Activated T-helper 1 cell treated with anti-CD3 and anti-CD28 coated beads, Interleukin-12 subunit alpha, Interleukin-12 subunit beta, Interleukin-2, Interleukin-4 antibody, amounts not matched to agents 30 ng/mL and 10 ng/mL and 1 ng/mL, durations not matched to agents 14 hours and 24 hours and 36 hours (primary cell): ENCODE measurements at regions not wholly inside any gene's neighbourhood (a gene's known extent, or its start where the extent isn't known, plus 50 kb on each side); places are given as distances from the start of the nearest gene placed in this dataset.

ENCODE experiments used
- DNase-seq: peaks from one replicate; pipeline ENCODE4 v3.0.0; 2021; ENCODE audit warnings: low spot score
- H3K27ac Mint-ChIP-seq: one replicate; pipeline ENCODE4 v1.8.0; 2021; ENCODE audit warnings: mild to moderate bottlenecking, mixed read lengths
- H3K27me3 Mint-ChIP-seq: one replicate; pipeline ENCODE4 v1.8.0; 2022; ENCODE audit warnings: mild to moderate bottlenecking, moderate library complexity, mixed read lengths; ENCODE audit not compliant: insufficient read depth
- H3K36me3 Mint-ChIP-seq: one replicate; pipeline ENCODE4 v1.8.0; 2021; ENCODE audit warnings: low read depth, mixed read lengths
- H3K4me1 Mint-ChIP-seq: one replicate; pipeline ENCODE4 v1.8.0; 2021; ENCODE audit warnings: low read depth, mixed read lengths
- H3K4me3 Mint-ChIP-seq: one replicate; pipeline ENCODE4 v1.8.0; 2021; ENCODE audit warnings: mild to moderate bottlenecking, moderate library complexity, mixed read lengths
- H3K9me3 Mint-ChIP-seq: one replicate; pipeline ENCODE4 v1.8.0; 2021; ENCODE audit warnings: mixed read lengths
- intact Hi-C: fragments of 100-400 bp; cut with micrococcal nuclease; formaldehyde crosslinking; loops from one replicate; pipeline ENCODE4 v1.15.1; 2024

DNA sequence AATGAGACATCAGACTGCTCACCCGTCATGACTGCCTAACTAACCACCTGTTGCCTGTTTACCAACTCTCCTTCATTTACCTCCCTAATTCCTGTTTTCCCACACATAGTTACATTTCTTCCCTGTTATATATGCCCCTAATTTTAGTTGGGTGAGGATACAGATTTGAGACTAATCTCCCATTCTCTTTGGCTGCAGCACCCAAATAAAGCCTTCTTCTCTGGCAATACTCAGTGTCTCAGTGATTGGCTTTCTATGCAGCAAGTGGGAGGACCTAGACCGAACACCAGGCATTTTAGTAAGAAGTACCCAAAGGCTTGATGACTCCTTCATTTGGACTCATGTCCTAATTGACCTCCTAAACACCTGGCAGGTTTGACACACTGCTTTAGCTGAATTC, 147.2 kb downstream of the TRIB2 start:
- Mint-ChIP-seq H3K36me3 (peaks cover 10% of the 10 kb centered on the region), H3K4me1 (peaks cover 18% of the 10 kb centered on the region), H3K27ac (no peak overlapping the region), H3K27me3 (peaks cover 20% of the 10 kb centered on the region), H3K9me3 (peaks cover 40% of the 10 kb centered on the region), H3K4me3 (no peak overlapping the region)
- no peak for DNase-seq
- intact Hi-C loops = no loop called here

GRCh38 chr2:12867631-12868287, 151.0 kb downstream of the TRIB2 start:
- intact Hi-C loops = no loop called here
- peaks cover 24% of the 10 kb centered on the region for H3K27me3 Mint-ChIP-seq

DNA sequence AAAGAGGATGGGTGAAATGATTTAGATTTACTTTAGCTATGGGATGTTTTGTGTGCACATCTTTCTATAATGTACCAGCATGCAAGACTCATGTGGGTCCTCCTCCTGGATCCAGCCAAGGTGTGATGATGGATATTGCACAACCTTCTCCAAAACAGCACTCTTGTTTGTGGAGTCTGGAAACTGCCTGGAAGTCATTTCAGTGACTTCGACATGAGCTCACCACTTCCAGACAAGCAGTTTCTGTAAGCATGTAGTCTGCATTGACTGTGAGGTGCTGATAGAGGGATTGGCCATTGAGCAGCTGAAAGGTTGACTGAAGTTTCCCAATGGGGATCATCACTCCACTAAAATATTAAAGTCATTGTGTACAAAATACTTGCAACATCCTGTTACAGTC, 154.0 kb downstream of the TRIB2 start:
- Mint-ChIP-seq H3K27ac (no peak overlapping the region), H3K9me3 (peaks cover 12% of the 10 kb centered on the region), H3K4me1 (peaks cover 5% of the 10 kb centered on the region), H3K27me3 (peaks cover 24% of the 10 kb centered on the region), H3K4me3 (no peak overlapping the region), H3K36me3 (no peaks in the 10 kb centered on the region)
- no peak for DNase-seq
- intact Hi-C loops = no loop called here

More at GRCh38 chr2:12867631-12868287, 151.0 kb downstream of the TRIB2 start:
- DNase-seq = no peak
- no peak overlapping the region for H3K27ac Mint-ChIP-seq
- no peak overlapping the region for H3K4me3 Mint-ChIP-seq
- peaks cover 10% of the 10 kb centered on the region for H3K36me3 Mint-ChIP-seq
- H3K4me1 Mint-ChIP-seq = peaks cover 1% of the 10 kb centered on the region
- peaks cover 38% of the 10 kb centered on the region for H3K9me3 Mint-ChIP-seq

- Mint-ChIP-seq H3K27ac (no peak overlapping the region), H3K4me1 (peaks cover 5% of the 10 kb centered on the region), H3K36me3 (no peaks in the 10 kb centered on the region), H3K9me3 (peaks cover 4% of the 10 kb centered on the region), H3K27me3 (peaks cover 18% of the 10 kb centered on the region), H3K4me3 (no peak overlapping the region)
- intact Hi-C loops = no loop called here
- DNase-seq = no peak
These were observed 155.1 kb downstream of the TRIB2 start for GRCh38 chr2:12871694-12872315.

GRCh38 chr2:12877761-12878160, 161.0 kb downstream of the TRIB2 start:
- Mint-ChIP-seq H3K27me3 (peaks cover 9% of the 10 kb centered on the region), H3K27ac (no peak overlapping the region), H3K4me1 (peaks cover 4% of the 10 kb centered on the region), H3K36me3 (no peaks in the 10 kb centered on the region), H3K9me3 (no peaks in the 10 kb centered on the region), H3K4me3 (no peak overlapping the region)
- intact Hi-C loops = no loop called here
- no peak for DNase-seq

DNA sequence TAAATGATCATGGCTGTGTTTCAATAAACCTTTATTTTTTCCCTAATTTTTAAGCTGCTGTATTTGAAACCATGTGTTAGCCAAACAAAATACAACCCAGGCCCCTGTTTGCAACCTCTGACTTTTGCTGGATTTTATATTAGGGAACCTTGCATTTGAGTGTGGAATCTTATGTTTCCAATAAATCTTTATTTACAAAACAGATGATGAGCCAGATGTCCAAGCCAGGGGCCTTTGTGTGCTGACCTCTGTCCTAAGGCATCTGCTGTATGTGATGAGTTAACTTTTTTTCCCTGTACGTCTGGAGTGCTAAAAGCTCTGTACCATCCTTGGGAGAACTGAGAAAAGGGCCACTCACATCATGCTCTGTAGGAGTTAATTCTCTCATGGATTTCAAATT, 162.9 kb downstream of the TRIB2 start:
- Mint-ChIP-seq H3K27ac (no peak overlapping the region), H3K27me3 (peaks cover 4% of the 10 kb centered on the region), H3K9me3 (no peaks in the 10 kb centered on the region), H3K36me3 (no peaks in the 10 kb centered on the region), H3K4me3 (no peak overlapping the region), H3K4me1 (no peaks in the 10 kb centered on the region)
- intact Hi-C loops = no loop called here
- DNase-seq = no peak

DNA sequence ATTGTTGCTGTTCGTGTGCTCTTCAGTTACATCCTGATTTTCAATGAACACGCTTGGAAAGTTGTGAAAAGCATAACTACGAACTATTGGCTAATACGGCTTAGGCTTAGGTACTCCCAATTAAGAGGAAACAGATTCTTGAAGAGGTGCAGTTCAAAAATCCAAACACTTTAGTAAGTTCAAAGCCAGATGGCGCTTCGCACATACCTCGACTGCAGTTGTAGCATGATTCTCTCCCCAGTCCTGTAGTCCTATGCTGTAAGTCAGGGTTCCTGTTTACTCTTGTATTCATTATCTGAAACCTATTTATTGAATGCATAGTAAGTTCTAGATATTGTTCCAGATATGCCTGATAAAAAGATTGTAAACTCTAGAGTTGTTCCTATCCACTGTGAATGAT, 165.2 kb downstream of the TRIB2 start:
- Mint-ChIP-seq H3K4me1 (no peaks in the 10 kb centered on the region), H3K27me3 (peaks cover 4% of the 10 kb centered on the region), H3K9me3 (no peaks in the 10 kb centered on the region), H3K4me3 (no peak overlapping the region), H3K36me3 (no peaks in the 10 kb centered on the region), H3K27ac (no peak overlapping the region)
- intact Hi-C loops = no loop called here
- DNase-seq = no peak

DNA sequence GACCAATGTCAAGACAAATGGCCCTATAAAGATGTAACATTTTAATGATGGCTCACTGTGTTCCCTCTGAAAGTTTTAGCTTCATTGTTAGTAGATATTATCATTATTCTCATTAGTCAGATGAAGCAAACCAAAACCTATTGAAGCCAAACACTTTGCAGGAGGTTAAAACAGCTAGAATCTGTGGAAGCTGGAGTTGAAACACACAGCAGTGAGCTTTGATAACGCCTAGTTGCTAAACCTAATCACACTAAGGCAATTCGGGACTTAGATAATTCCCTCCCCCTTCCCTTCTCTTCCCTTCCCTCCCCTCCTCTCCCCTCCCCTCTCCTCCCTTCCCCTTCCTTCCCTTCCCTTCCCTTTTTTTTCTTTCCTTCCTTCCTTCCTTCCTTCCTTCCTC, 165.7 kb downstream of the TRIB2 start:
- Mint-ChIP-seq H3K4me1 (no peaks in the 10 kb centered on the region), H3K9me3 (no peaks in the 10 kb centered on the region), H3K27me3 (peaks cover 4% of the 10 kb centered on the region), H3K27ac (no peak overlapping the region), H3K36me3 (no peaks in the 10 kb centered on the region), H3K4me3 (no peak overlapping the region)
- intact Hi-C loops = no loop called here
- DNase-seq = no peak

DNA sequence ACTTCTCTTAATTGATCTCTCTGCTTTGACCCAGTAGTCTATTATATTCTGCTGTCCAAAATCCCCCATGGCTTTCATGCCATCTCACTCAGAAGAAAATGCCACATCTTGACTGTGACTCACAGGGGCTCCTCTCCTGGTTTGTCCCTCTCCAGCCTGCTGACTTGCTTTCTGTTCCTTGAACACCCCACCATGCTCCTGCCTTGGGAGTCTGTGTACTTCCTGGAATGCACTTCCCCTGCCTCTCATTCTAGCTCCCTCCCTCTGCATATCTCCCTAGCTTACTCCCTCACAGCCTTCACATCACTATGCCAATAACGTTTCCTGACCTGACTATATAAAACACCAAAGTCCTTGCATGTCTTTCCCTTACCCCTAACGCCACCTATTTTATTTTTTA, 167.2 kb downstream of the TRIB2 start:
- Mint-ChIP-seq H3K4me1 (no peaks in the 10 kb centered on the region), H3K9me3 (no peaks in the 10 kb centered on the region), H3K4me3 (no peak overlapping the region), H3K36me3 (no peaks in the 10 kb centered on the region), H3K27me3 (peaks cover 3% of the 10 kb centered on the region), H3K27ac (no peak overlapping the region)
- intact Hi-C loops = no loop called here
- no peak for DNase-seq

DNA sequence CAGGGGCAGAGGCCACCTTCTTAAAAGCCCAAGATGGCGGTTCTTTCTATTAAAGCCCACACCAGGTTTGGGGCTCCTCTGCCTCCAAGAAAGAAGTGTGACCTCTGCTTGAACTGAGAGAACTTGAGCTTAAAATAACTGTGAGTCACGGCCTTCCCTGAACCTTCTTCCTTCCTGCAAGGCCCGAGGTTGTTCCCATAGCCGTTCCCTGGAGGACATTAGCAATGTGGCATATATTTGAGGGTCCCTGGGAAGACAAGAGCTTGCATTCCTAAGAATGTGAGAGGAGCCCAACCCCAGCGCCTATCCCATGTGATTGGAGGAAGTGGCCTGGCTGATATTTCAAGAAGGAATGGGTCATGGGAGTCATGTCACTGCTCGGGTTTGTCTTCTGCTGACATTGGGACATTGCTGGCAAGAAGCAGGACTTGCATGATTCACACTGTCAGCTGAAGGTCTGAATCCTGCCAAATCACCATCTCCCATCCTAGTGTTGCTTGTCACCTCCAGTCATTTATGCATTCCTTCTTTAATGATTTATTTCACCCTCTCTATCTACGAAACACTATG, 168.1 kb downstream of the TRIB2 start:
- Mint-ChIP-seq H3K36me3 (no peaks in the 10 kb centered on the region), H3K9me3 (no peaks in the 10 kb centered on the region), H3K27ac (no peak overlapping the region), H3K4me1 (no peaks in the 10 kb centered on the region), H3K27me3 (peaks cover 3% of the 10 kb centered on the region), H3K4me3 (no peak overlapping the region)
- no peak for DNase-seq
- intact Hi-C loops = no loop called here

- Mint-ChIP-seq H3K4me1 (no peaks in the 10 kb centered on the region), H3K27me3 (peaks cover 7% of the 10 kb centered on the region), H3K9me3 (peaks cover 25% of the 10 kb centered on the region), H3K4me3 (no peak overlapping the region), H3K27ac (no peak overlapping the region), H3K36me3 (no peaks in the 10 kb centered on the region)
- no peak for DNase-seq
- intact Hi-C loops = no loop called here
These were observed 173.3 kb downstream of the TRIB2 start for GRCh38 chr2:12890066-12890465.

DNA sequence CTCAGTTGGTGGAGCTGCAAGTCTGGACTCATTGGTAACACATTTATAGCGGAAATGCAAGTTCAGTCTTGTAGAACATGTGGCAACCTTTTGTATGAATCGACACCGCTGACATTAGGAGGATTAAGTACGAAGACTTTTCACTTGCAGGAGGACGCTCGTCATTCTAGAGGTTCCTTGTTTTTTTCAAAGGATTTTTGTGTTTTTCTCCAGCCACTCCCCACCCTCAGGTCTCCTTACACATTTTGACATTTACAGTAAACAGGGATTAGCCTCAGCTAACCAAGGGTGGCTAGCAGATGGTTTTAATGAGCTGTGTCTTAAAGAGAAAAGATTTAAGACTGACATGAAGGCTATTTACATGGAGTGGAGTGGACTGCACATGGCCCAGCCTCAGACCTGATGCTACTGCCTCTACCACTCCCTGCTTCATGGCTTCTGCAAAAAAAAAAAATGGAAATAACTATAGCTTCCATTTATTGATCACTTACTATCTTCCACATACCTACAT, 173.8 kb downstream of the TRIB2 start:
- Mint-ChIP-seq H3K27me3 (peaks cover 7% of the 10 kb centered on the region), H3K36me3 (no peaks in the 10 kb centered on the region), H3K4me3 (no peak overlapping the region), H3K4me1 (no peaks in the 10 kb centered on the region), H3K9me3 (peaks cover 27% of the 10 kb centered on the region), H3K27ac (no peak overlapping the region)
- intact Hi-C loops = no loop called here
- DNase-seq = no peak

DNA sequence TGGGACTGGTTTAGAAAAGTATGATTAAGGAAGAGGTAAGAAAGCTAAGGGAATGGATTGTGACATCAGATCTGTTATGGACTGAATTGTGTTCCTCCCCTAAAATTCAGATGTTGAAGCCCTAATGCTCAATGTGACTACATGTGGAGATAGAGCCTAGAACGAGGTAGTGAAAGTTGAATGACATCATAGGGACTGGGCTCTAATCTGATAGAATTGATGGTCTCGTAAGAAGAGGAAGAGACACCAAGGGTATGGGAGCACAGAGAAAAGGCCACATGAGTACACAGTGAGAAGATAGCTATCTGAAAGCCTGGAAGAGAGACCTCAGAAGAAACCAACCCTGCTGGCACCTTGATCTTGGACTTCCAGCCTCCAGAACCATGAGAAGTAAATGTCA, 178.3 kb downstream of the TRIB2 start:
- intact Hi-C loops = no loop called here
- H3K4me3 Mint-ChIP-seq = no peak overlapping the region

More for the DNA sequence above, 178.3 kb downstream of the TRIB2 start:
- DNase-seq = no peak
- Mint-ChIP-seq H3K27me3 (peaks cover 7% of the 10 kb centered on the region), H3K36me3 (no peaks in the 10 kb centered on the region), H3K4me1 (peaks cover 13% of the 10 kb centered on the region), H3K9me3 (peaks cover 27% of the 10 kb centered on the region), H3K27ac (no peak overlapping the region)
